Neuronal stem cell (in vitro differentiated cells): ENCODE measurements at regions not wholly inside any gene's neighbourhood (a gene's known extent, or its start where the extent isn't known, plus 50 kb on each side); places are given as distances from the start of the nearest gene placed in this dataset.
"Not testable (repeated sequence)": the region's sequence is repeated elsewhere in the genome, so short reads cannot be mapped to it uniquely, and the experiment has no call there.

Source experiments
- DNase-seq: peaks from one replicate; pipeline ENCODE4 v3.0.0-alpha.2; 2013; ENCODE audit warnings: low spot score
- H2AFZ ChIP-seq: one replicate; pipeline ENCODE4 v1.6.1; 2013; ENCODE audit warnings: mild to moderate bottlenecking, low read length, inconsistent platforms
- H2AK5ac ChIP-seq: 2 replicates; pipeline ENCODE4 v1.6.1; 2013; ENCODE audit warnings: low read depth, mild to moderate bottlenecking, inconsistent platforms, low read length, moderate library complexity, mixed read lengths
- H2BK120ac ChIP-seq: 2 replicates; pipeline ENCODE4 v1.6.1; 2013; ENCODE audit warnings: low read depth, mild to moderate bottlenecking, inconsistent platforms, low read length, moderate library complexity, mixed read lengths
- H2BK12ac ChIP-seq: one replicate; pipeline ENCODE4 v1.6.1; 2013; ENCODE audit warnings: low read length, inconsistent platforms
- H2BK15ac ChIP-seq: 2 replicates; pipeline ENCODE4 v1.6.1; 2013; ENCODE audit warnings: mild to moderate bottlenecking, low read length, inconsistent platforms, mixed read lengths
- H2BK5ac ChIP-seq: one replicate; pipeline ENCODE4 v1.6.1; 2013; ENCODE audit warnings: inconsistent platforms, mild to moderate bottlenecking, low read length, moderate library complexity
- H3K14ac ChIP-seq: one replicate; pipeline ENCODE4 v1.6.1; 2013; ENCODE audit warnings: low read length, inconsistent platforms
- H3K18ac ChIP-seq: 2 replicates; pipeline ENCODE4 v1.6.1; 2013; ENCODE audit warnings: low read length, inconsistent platforms
- H3K23ac ChIP-seq: 2 replicates; pipeline ENCODE4 v1.6.1; 2013; ENCODE audit warnings: low read depth, mild to moderate bottlenecking, mixed read lengths, low read length, inconsistent platforms; ENCODE audit not compliant: poor library complexity
- H3K27ac ChIP-seq: replicated peaks from 3 replicates; pipeline ENCODE4 v1.5.1; 2013; ENCODE audit warnings: low read length, inconsistent platforms
- H3K27me3 ChIP-seq, 3 experiments: 2 replicates each; pipeline ENCODE4 v1.6.1; 2013; ENCODE audit warnings: low read length in 3 of 3, mild to moderate bottlenecking in 2 of 3, inconsistent platforms in 1 of 3, low read depth in 1 of 3, mixed read lengths in 1 of 3, moderate library complexity in 1 of 3; ENCODE audit not compliant: control insufficient read depth in 3 of 3, insufficient read depth in 3 of 3
- H3K36me3 ChIP-seq, 2 donors: replicated peaks in 1 of 2; 2 replicates each; pipeline ENCODE4 v1.6.1; 2013; ENCODE audit warnings: low read length in 2 of 2; ENCODE audit not compliant: control insufficient read depth in 2 of 2, insufficient read depth in 2 of 2
- H3K4ac ChIP-seq: 2 replicates; pipeline ENCODE4 v1.6.1; 2013; ENCODE audit warnings: inconsistent platforms, mild to moderate bottlenecking, low read length, moderate library complexity
- H3K4me1 ChIP-seq, 2 donors: 1 replicate in 1 of 2; 2 replicates in 1 of 2; pipeline ENCODE4 v1.6.1; 2013; ENCODE audit warnings: low read length in 2 of 2, low read depth in 1 of 2; ENCODE audit not compliant: control insufficient read depth in 2 of 2, insufficient read depth in 1 of 2
- H3K4me2 ChIP-seq: one replicate; pipeline ENCODE4 v1.6.1; 2013; ENCODE audit warnings: mild to moderate bottlenecking, low read length, inconsistent platforms; ENCODE audit not compliant: insufficient read depth, poor library complexity, severe bottlenecking
- H3K4me3 ChIP-seq, 2 donors: 2 replicates each; pipeline ENCODE4 v1.5.1; 2013; ENCODE audit warnings: low read length in 2 of 2, mild to moderate bottlenecking in 2 of 2, inconsistent platforms in 1 of 2, moderate library complexity in 1 of 2
- H3K79me1 ChIP-seq: one replicate; pipeline ENCODE4 v1.6.1; 2013; ENCODE audit warnings: low read depth, mild to moderate bottlenecking, inconsistent platforms, low read length, moderate library complexity
- H3K9ac ChIP-seq: one replicate; pipeline ENCODE4 v1.6.1; 2013; ENCODE audit warnings: mild to moderate bottlenecking, low read depth, low read length, inconsistent platforms; ENCODE audit not compliant: poor library complexity
- H3K9me3 ChIP-seq, 2 donors: replicated peaks in 1 of 2; 2 replicates each; pipeline versions ENCODE3 to v1.6.1; 2013; ENCODE audit warnings: low read length in 2 of 2, mild to moderate bottlenecking in 2 of 2, inconsistent platforms in 1 of 2, low read depth in 1 of 2, mixed read lengths in 1 of 2, moderate library complexity in 1 of 2; ENCODE audit not compliant: control insufficient read depth in 2 of 2, insufficient read depth in 1 of 2
- H4K8ac ChIP-seq: one replicate; pipeline ENCODE4 v1.6.1; 2013; ENCODE audit warnings: low read depth, mild to moderate bottlenecking, inconsistent platforms, low read length, moderate library complexity
- H4K91ac ChIP-seq: one replicate; pipeline ENCODE4 v1.6.1; 2013; ENCODE audit warnings: low read length, low read depth, mild to moderate bottlenecking, inconsistent platforms; ENCODE audit not compliant: poor library complexity
- WGBS, 2 donors: extraction: QIAGEN DNeasy Blood & Tissue Kit; methylation state at CpG; one replicate each; pipeline ENCODE4 v1.1.7; 2013; ENCODE audit warnings: missing lambda C conversion rate in 2 of 2, mixed read lengths in 1 of 2; ENCODE audit not compliant: insufficient read length in 2 of 2, insufficient replicate concordance in 1 of 2; ENCODE audit errors: extremely low coverage in 2 of 2; 5-methylcytosine and 5-hydroxymethylcytosine counted together

DNA sequence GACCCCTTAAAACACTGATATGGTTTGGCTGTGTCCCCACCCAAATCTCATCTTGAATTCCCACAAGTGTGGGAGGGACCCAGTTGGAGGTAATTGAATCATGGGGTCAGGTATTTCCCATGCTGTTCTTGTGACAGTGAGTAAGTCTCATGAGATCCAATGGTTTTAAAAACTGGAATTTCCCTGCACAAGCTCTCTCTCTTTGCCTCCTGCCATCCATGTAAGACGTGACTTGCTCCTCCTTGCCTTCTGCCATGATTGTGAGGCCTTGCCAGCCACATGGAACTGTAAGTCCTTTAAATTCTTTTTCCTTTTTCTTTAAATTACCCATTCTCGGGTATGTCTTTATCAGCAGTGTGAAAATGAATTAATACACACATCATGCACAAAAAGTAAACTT lies 99.1 kb upstream of the PLEKHG1 start:
- H3K4me2 ChIP-seq, H2BK12ac ChIP-seq, H2AK5ac ChIP-seq, H3K9me3 ChIP-seq, H3K4me3 ChIP-seq, H3K27me3 ChIP-seq, H3K4ac ChIP-seq, H2BK5ac ChIP-seq, H2BK120ac ChIP-seq, H3K23ac ChIP-seq, H3K14ac ChIP-seq, H3K27ac ChIP-seq, H3K79me1 ChIP-seq, H3K4me1 ChIP-seq, H2BK15ac ChIP-seq, H4K91ac ChIP-seq, H3K18ac ChIP-seq, H3K36me3 ChIP-seq, H2AFZ ChIP-seq, H4K8ac ChIP-seq, DNase-seq, H3K9ac ChIP-seq: not testable (repeated sequence)
- WGBS, 2 donors = no CpG with 5 or more reads among the region's 2 CpGs

GRCh38 chr6:150503041-150503440 lies 96.6 kb upstream of the PLEKHG1 start:
- peaks cover 0 to 4% of the 10 kb centered on the region in 2 donors for H3K9me3 ChIP-seq
- H2BK12ac ChIP-seq = no peak overlapping the region
- no peak overlapping the region for H4K91ac ChIP-seq
- H3K36me3 ChIP-seq = no peaks in the 10 kb centered on the region
- H2BK120ac ChIP-seq = no peak overlapping the region
- no peaks in the 10 kb centered on the region for H3K79me1 ChIP-seq
- no peak overlapping the region for H3K27ac ChIP-seq
- H3K14ac ChIP-seq = no peak overlapping the region
- peaks cover 0 to 3% of the 10 kb centered on the region in 2 donors for H3K4me1 ChIP-seq
- H3K9ac ChIP-seq = no peak overlapping the region
- no peaks in the 10 kb centered on the region for H3K27me3 ChIP-seq
- no peak overlapping the region for H2AK5ac ChIP-seq
- H2BK15ac ChIP-seq = no peak overlapping the region
- no peak overlapping the region for H3K4me2 ChIP-seq
- no CpG with 5 or more reads among the region's 1 CpG for WGBS, 2 donors
- no peak overlapping the region for H3K18ac ChIP-seq
- no peak overlapping the region for H4K8ac ChIP-seq
- no peak overlapping the region for H2BK5ac ChIP-seq
- no peak overlapping the region for H3K4me3 ChIP-seq
- H3K23ac ChIP-seq = no peak overlapping the region
- no peak overlapping the region for H3K4ac ChIP-seq
- DNase-seq = no peak
- no peak overlapping the region for H2AFZ ChIP-seq

DNA sequence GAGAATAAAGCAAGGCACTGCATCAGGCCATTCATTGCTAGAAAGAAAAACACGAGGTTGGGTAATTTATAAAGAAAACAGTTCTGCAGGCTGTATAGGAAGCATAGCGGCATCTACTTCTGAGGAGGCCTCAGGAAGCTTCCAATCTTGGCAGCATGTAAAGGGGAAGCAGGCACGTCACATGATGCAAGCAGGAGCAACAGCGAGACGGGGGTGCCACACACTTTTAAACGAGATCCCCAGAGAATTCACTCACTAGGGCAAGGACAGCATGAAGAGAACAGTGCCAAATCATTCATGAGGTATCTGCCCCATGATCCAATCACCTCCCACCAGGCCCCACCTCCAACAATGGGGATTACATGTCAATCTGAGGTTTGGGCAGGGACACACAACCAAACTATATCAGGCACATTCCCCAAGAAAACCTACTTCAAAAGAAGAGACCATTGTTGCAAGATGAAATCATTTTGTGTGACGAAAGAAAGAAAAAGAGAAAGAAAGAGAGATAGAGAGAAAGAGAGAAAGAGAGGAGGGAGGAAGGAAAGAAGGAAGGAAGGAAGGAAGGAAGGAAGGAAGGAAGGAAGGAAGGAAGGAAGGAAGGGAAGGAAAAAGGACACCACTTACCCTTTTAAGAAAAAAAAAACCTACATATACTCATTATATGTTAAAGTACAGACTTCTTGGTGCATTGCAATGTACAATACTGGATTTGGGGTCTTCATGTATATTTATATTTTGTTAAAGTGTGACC lies 95.9 kb upstream of the PLEKHG1 start:
- Histone ChIP-seq H2BK5ac (no peak overlapping the region), H3K4me2 (no peak overlapping the region), H2BK15ac (no peak overlapping the region), H3K27ac (no peak overlapping the region), H3K4me1 (peaks cover 0 to 3% of the 10 kb centered on the region in 2 donors), H3K79me1 (no peaks in the 10 kb centered on the region), H2BK120ac (no peak overlapping the region), H2BK12ac (no peak overlapping the region), H4K91ac (no peak overlapping the region), H2AK5ac (no peak overlapping the region), H3K18ac (no peak overlapping the region), H3K9me3 (peaks cover 0 to 4% of the 10 kb centered on the region in 2 donors), H3K4me3 (peak overlapping the region in 1 of 2 donors; percentile 25), H3K9ac (no peak overlapping the region), H3K27me3 (no peaks in the 10 kb centered on the region), H3K36me3 (no peaks in the 10 kb centered on the region), H3K14ac (no peak overlapping the region), H3K4ac (no peak overlapping the region), H4K8ac (no peak overlapping the region), H3K23ac (no peak overlapping the region), H2AFZ (no peak overlapping the region)
- 100% methylated on average over 1 of the region's 7 CpGs; no CpG with 5 or more reads in 1 of the 2 donors for WGBS, 2 donors
- DNase-seq = no peak

- H3K4me2 ChIP-seq, H2BK15ac ChIP-seq, H3K23ac ChIP-seq, H3K4me3 ChIP-seq, H3K79me1 ChIP-seq, H2BK5ac ChIP-seq, H3K14ac ChIP-seq, H3K4me1 ChIP-seq, H3K9me3 ChIP-seq, H3K4ac ChIP-seq, H3K27me3 ChIP-seq, H2BK120ac ChIP-seq, H3K27ac ChIP-seq, H3K36me3 ChIP-seq, H3K9ac ChIP-seq, H2AFZ ChIP-seq, H2BK12ac ChIP-seq, H4K91ac ChIP-seq, H3K18ac ChIP-seq, DNase-seq, H2AK5ac ChIP-seq, H4K8ac ChIP-seq: not testable (repeated sequence)
- WGBS, 2 donors = no CpG with 5 or more reads among the region's 35 CpGs
These were observed 92.3 kb upstream of the PLEKHG1 start for GRCh38 chr6:150507361-150507760.
